ENCODE measurements at regions not wholly inside any gene's neighbourhood (a gene's known extent, or its start where the extent isn't known, plus 50 kb on each side); places are given as distances from the start of the nearest gene placed in this dataset.

GRCh38 chrX:87376896-87377295, 140.7 kb upstream of the KLHL4 start:
- H4K20me1 ChIP-seq (ENCODE audit: control insufficient read depth, insufficient read depth): no peaks in the 10 kb centered on the region
- H3K4me2 ChIP-seq (ENCODE audit: control insufficient read depth, insufficient read depth): no peak overlapping the region
- no TSS peak for BruUV-seq (replicated peaks)
- no peaks in the 10 kb centered on the region for H3K36me3 ChIP-seq (ENCODE audit: control insufficient read depth in 2 of 2, insufficient read depth in 2 of 2, low read length in 1 of 2)
- H3K9me3 ChIP-seq (replicated peaks; ENCODE audit: control insufficient read depth, insufficient read depth, low read length): no peaks in the 10 kb centered on the region
- no peak for FAIRE-seq
- TF ChIP-seq YBX1 (IDR thresholded peaks at IDR 0.05): no peak
- no peak for TF ChIP-seq TAF1 (IDR thresholded peaks at IDR 0.05; ENCODE audit: borderline replicate concordance, low read depth, low read length)
- no peak for TF ChIP-seq PBX3 (IDR thresholded peaks at IDR 0.05; ENCODE audit: insufficient replicate concordance, low read depth, low read length)
- TF ChIP-seq ZZZ3 (IDR thresholded peaks at IDR 0.05; ENCODE audit: control insufficient read depth, insufficient read length, low read depth): no peak
- TF ChIP-seq HSF1 (IDR thresholded peaks at IDR 0.05; ENCODE audit: low read depth, low read length): no peak
- no peak for TF ChIP-seq HDAC2 (IDR thresholded peaks at IDR 0.05)
- TF ChIP-seq ZBTB33 (IDR thresholded peaks at IDR 0.05): no peak
- no peak for TF ChIP-seq ETV6 (conservative IDR thresholded peaks at IDR 0.05 in 1 of 2, IDR thresholded peaks at IDR 0.05 in 1 of 2; ENCODE audit: borderline replicate concordance in 1 of 2, low read depth in 1 of 2)
- no peak for TF ChIP-seq JUNB (IDR thresholded peaks at IDR 0.05)
- TF ChIP-seq PML (IDR thresholded peaks at IDR 0.05; ENCODE audit: low read length): no peak
- no peak for TF ChIP-seq ZNF687 (IDR thresholded peaks at IDR 0.05)
- TF ChIP-seq ESRRA (IDR thresholded peaks at IDR 0.05; ENCODE audit: low read length): no peak
- TF ChIP-seq NFIC (IDR thresholded peaks at IDR 0.05; ENCODE audit: low read depth, low read length): no peak
- no peak for TF ChIP-seq CHD4 (IDR thresholded peaks at IDR 0.05)
- ChIA-PET CTCF (no interaction called here), RAD21 (ENCODE audit: unreplicated experiment) (no interaction called here), POLR2A (no interaction called here), SMC1A (ENCODE audit: uncharacterized antibody, unreplicated experiment) (no interaction called here)
- no peaks in the 10 kb centered on the region for H3K27me3 ChIP-seq (replicated peaks in 1 of 2; ENCODE audit: control insufficient read depth in 2 of 2, insufficient read depth in 2 of 2, low read length in 1 of 2)
- ATAC-seq: no peak
- no peaks in the 10 kb centered on the region for H3K79me2 ChIP-seq (ENCODE audit: control insufficient read depth, insufficient read depth, low read length)
- no peak for DNase-seq (ENCODE audit: low read depth, low spot score)
- in situ Hi-C loops (cut with MboI) (no loop called here), intact Hi-C loops (cut with micrococcal nuclease; ENCODE audit: unreplicated experiment) (no loop called here)
- WGBS (ENCODE audit: insufficient coverage, insufficient replicate concordance, low lambda C conversion rate, missing lambda C conversion rate): 37% methylated on average over 4 of the region's 4 CpGs
- no peak overlapping the region for H2AFZ ChIP-seq (ENCODE audit: control insufficient read depth, low read depth, low read length)
- no peak overlapping the region for H3K27ac ChIP-seq (ENCODE audit: control insufficient read depth, insufficient read depth)
- H3K4me3 ChIP-seq: no peak overlapping the region
- no peaks in the 10 kb centered on the region for H3K4me1 ChIP-seq (ENCODE audit: control insufficient read depth, insufficient read depth, low read length)
- no peak overlapping the region for H3K9ac ChIP-seq (ENCODE audit: control insufficient read depth, insufficient read depth, low read length)

Data from GM12878 (cell line).